ENCODE measurements at regions not wholly inside any gene's neighbourhood (a gene's known extent, or its start where the extent isn't known, plus 50 kb on each side); places are given as distances from the start of the nearest gene placed in this dataset.

DNA sequence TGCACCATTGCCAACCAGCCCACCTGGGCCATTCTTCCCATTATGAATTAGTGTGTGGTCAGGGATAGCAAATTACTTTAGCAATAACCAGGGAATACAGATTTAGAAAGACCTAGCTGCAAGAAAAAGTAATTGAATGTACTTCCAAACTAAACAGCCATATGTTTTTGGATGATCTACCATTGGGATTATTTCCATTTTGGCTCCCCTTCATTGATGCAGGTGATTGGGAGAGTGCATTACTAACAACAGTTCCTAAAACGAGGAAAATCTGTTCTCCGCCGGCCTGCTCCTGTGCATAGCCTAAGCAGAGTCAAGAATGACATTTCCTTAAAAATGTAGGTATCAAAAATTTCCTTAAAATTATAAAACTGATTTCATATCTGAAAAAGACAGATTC, 58.5 kb downstream of the MAIP1 start:
- DNase-seq (ENCODE audit: low read depth), result no peak

DNA sequence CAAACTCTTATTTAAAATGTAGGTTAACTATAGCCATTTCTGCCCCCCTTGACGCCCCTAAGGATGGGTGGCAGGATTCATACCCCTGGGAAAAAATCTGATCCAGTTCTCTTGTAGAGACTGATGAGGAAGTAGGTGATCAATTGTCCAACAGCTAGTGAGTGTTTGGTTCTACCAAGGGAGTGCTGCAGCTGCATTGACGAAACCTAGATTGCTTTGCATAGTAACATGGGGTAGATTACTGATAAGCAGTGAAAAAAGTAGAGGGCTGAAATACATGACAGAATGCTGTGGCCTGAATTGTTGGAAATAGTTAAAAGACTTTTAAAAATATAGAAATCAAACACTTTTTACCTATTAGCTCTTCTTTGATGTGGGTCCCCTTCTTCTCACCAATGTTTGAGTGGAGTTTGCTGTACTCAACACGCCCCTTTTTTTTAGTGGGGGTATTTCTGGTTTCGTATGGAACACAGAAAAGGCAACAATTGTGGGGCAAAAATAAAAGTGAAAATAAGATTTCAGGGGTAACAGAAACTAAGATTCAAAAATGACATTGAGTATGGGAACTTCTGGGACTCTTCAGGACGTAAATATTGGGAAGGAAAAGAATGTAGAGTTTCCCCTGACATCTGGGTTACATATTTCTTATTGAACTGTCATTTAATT, 66.2 kb downstream of the MAIP1 start:
- DNase-seq (ENCODE audit: low read depth), result no peak

DNA sequence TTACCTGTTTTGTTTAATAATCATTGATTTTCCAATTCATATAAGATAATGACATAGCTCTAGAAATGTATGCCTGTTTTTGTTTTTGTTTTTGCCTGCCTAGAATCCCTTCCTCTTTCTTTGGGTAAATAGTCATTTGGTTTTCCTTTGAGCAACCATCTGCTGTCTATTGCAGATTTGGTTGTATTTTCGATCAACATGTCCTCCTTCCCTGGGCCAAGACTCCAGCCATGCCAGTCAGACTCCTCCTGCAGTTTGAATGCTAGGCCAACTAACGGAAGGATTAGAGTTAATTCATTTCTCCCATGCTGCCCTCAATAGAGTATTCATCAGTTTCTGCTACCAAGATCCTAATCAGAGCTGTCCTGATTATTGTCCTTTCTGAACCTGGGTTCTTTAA, 67.1 kb downstream of the MAIP1 start:
- no peak for DNase-seq (ENCODE audit: low read depth)

DNA sequence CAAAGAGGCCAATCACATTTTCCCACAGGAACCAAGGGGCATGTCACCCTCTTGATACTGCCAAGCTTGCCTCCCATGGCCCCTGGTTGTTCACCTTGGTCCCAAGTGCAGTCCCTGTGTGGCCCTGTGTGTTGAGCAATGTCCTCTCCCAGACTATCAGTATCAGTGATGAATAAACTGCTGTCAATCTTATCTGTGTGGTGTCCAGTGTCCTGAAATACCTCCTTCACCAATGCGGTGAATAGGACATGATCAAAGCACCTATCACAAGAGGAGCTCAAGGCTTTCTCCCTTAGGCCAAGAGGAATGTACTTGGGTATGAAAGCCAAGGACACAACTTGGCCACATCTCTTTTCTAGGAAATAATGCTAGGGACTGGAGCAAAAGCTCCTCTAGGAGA, 68.2 kb downstream of the MAIP1 start:
- DNase-seq (ENCODE audit: low read depth), result no peak

DNA sequence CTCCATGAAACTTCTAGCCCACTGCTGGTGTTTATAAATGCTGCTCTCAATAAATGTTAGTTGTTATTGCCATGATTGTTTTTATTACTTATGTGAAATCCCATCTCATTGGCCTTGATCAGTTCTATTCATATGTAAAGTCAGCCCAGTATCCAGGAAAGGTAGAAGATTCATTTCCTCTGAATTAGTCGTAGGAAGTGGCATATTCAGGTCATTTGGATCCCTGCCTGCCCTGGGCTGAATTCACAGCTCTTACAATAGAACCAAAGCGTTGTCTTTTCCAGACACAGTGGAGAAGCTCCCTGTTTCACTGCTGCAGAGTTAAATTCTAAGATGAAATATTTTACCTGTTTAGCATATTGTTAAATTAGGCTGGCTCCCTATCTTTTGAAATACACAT, 70.3 kb downstream of the MAIP1 start:
- no peak for DNase-seq (ENCODE audit: low read depth)

DNA sequence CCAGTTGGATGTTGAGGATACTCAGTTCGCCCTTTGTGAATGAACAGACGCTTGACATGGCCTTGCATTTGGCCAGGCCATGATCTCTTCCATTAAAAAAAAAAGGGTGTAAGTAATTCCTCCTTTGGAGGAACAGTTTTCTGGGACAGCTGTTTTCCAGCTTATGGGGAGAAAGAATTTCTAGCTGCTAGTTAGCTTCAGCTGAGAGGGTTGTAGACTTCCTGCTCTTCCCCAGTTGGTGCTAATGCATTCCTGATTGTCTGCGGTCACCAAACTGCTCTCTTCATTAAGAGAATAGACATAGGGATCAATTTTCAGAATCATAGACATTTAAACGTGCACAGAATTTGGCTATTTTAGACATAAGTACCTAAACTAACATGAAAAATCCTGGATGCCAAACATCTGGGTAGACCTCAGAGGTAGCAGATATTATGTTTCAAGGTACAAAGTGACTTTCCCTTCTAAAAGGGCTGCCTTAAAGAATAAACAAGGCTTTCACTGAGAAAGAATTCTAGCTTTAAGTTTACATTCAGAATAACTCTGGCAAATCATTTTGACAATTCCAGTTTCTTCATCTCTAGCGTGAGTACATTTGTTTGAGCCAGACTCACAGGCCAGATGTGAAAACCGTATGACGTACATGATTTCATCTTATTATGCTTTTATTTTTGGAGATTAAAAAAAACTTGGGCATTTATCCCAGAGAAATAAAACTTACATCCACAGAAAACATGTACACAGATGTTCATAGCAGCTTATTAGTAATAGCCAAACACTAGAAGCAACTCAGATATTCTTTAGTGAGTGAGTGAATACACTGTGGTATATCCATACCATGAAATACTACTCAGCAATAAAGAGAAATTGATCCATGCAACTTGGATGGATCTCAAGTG, 71.2 kb downstream of the MAIP1 start:
- DNase-seq (ENCODE audit: low read depth), result no peak

DNA sequence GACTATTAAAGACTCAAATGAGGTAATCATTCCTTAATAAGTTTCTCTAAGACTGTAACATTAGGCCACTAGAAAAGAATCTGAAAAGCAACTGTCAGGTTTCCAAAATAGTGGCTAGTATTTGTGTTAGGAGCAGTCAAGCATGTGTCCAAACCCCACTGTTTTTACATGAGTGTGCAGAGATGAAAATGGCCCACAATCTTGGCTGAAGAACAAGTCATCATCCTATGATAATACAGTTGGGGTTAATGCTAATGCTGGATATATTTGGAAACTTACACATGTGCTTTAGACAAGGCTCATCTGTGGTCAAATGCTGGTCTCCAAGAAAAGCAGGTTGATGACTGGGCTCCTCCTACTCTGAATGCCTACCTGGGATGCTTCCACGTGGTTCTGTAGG, 73.6 kb downstream of the MAIP1 start:
- peak; percentile 1 for DNase-seq (ENCODE audit: low read depth)

DNA sequence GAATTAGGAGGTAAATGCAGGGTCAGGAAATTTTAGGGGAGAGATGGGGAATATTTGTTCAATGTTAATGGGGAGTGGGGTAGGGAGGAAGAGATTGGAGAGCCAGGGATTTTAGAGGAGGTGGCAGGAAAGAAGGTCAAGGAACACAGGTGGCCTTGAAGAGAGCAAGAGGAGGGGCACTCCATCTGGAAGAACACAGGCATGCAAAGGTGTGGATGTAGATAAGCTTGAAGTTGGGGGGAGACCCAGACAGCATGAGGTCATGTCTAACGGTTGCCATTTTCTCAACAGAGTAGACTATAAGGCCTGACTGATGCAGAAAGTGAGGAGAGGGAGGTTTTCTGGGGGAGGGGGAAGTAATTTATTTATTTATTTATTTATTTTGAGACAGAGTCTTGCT, 77.5 kb downstream of the MAIP1 start:
- DNase-seq (ENCODE audit: low read depth), result no peak

DNA sequence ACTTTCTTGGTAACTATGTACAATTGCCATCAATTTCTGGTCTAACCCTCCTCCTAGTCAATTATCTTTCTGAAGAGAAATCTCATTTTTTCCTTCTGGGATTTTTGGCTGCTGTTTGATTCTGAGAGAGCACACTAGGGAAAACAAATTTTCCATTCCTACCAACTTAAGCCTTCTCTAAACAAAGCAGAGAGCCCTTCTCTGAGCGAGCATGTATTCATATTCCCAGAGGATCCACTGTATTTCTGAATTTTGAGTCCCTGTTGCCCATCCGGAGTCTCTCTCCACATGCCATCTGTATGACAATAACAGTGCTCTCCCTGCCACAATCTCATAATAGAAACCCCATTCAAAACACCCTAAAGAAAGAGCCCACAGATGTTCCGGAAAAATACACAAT, 78.5 kb downstream of the MAIP1 start:
- no peak for DNase-seq (ENCODE audit: low read depth)

DNA sequence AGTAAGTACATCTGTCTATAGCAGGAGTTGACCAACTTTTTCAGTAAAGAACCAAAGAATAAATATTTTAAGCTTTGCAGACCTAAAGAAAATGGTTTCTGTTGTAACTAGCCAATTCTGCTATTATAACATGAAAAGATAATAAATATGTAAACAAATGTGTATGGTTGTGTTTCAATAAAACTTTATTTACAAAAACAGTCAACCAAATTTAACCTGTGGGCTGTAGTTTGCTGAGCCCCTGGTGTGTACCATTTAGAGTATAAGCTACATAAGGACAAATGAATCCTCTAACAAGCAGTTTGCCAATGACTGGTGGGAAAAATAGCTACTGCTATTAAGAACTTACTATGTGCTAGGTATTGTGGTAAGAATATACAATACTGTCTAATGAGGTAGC, 79.4 kb downstream of the MAIP1 start:
- DNase-seq (ENCODE audit: low read depth), result no peak

DNA sequence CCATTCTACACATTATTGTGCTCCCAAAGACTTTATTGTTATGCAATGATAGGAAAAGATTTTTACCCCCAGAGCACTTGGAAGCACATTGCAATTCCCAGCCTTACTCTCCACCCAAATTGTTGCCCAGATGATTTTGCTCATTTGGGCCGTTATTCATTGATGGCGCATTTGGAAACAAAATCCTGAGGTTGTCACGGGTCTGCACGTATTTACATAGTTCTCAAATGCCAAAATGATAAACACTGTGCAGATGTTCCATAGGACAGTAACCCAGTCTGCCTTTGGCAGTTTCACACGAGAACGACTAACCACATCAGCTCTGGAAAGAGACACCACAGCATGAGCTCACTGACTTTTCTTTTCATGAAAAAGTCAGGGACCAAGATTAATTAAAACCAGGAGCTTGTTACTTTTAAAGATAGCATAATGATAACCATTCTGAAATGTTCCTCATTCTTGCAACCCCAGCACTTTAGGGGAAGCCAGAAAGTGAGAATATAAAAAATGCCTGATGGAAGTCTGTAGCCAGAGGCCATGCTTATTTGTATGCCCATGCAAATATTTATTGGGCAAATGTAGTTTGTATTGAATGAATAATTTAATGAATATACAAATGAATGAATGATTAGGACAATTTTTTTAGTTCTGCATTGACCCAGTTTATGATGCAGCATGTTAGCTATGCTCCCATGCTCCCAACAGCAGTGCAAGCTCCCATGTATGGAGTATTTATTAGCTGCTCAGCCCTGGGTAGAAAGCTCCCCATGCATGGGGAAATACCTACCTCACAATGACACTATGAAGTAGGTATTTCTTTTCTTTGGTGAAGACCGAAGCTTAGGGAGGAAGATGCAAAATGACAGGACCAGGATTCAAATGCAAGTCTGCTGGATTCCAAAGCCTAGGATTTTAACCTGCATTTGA, 84.6 kb downstream of the MAIP1 start:
- peak; percentile 48 for DNase-seq (ENCODE audit: low read depth)

DNA sequence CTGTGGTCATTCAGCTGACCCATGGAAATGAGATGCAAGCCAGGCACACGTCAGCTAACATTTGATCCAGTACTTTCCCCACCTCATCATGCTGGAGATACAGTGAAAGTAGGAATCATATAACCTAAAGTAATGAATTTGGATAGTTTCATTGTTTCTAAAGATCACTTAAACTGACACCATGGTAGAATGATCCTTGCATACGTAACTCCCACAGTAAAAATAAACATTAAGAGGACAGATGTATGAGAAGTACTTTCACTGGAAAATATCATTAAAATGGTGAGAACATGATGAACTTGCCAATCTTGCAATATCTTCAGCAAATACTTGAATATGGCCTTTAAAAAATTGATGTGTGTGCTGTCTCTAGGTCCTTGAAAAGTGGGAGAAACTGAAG, 85.4 kb downstream of the MAIP1 start:
- DNase-seq (ENCODE audit: low read depth), result no peak

DNA sequence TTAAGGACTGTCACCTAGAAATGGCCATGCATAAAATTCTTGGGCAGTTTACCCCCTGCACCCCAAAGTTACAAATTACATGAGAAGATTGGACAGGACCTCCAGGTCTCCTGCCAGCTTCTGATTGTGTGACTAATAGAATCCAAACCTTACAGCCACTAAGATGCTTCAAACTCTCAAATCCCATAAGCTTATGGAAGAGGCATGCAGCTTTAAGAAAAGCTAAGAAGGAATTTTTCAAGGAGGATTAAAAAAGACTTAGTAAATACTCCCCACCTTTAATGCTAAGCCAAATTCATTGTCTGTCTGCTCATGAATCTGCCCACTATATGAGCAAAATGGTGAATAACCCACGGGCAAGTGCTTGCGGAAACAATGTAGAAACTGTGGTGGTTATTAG, 86.3 kb downstream of the MAIP1 start:
- DNase-seq (ENCODE audit: low read depth), result no peak

DNA sequence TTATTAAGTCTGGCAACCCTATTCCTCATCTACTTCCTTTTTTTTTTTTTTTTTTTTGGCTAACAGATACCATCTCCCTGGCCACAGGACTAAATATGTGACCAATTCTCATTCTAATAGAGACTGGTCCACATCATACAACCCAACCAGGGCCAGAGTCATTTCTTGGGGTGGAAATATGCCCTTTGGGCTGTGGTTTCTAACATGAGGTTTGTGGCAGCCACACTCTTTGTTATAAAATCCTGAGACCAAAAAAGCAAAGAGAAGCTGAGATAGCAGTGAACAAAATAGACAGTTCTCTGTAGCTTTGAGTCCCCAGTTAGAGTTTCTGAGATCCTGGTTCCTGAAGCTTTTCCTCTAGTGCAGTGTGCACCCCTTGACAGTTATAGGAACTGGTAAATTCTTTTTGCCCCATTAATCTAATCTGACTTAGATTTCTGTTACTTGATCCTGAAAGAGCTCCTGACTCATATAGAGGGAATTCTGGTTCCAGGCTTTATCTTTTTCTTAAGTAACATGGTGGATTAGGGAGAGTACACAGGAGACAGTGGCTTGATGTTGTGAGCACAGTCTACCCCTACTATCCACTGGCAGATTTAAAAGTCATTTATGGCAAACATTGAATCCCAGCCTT, 86.8 kb downstream of the MAIP1 start:
- peak; percentile 74 for DNase-seq (ENCODE audit: low read depth)

DNA sequence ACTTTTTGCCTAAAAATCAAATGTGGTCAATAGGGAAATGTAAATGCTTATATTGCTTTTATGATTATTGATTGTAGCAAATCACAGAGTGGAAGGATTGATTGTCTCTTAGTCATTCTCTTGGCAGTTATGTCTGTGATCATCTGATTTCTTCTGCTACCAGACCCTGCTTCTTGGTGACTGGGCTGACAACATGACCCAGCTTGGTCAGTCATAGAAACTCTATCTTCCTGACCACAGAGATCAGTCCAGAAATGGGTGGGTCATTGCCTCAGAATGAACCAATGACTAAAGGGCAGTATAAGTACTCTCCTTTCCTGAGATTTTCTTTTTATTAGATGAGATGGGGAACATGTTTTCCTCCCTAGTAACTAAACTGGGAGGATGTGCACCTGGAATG, 87.6 kb downstream of the MAIP1 start:
- DNase-seq (ENCODE audit: low read depth), result peak; percentile 66

DNA sequence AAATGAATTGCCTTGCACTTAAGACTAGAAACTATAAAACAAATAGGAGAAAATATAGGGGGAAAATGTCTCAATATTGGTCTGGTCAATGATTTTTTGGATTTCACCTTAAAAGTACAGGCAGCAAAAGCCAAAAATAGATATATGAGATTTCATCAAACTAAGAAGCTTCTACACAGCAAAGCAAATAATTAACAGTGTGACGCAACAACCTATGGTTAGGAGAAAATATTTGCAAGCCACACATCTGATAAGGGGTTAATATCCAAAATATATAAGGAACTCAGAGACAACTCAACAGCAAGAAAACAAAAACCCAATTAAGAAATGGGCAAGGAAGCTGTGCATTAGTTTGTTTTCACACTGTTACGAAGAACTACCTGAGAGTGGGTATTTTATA, 89.1 kb downstream of the MAIP1 start:
- no peak for DNase-seq (ENCODE audit: low read depth)

DNA sequence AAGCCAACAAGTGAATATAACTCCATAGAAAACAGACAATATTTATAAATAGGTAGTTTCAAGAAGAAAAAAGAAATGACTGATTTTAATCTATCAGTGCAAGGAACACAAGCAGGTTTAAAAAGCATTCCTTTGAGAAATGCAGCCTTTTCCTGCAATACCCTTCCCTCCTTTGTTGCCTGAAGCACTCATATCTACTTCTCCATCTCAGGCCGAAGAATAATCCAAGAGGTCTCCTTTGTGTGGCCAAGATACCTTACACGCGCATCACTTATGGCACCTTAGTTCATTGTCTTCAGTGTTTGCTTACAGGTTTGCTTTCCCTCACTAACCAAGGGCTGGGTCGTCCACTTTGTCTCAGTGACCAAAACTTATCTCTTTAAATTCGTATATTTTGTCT, 93.0 kb downstream of the MAIP1 start:
- DNase-seq (ENCODE audit: low read depth), result no peak

DNA sequence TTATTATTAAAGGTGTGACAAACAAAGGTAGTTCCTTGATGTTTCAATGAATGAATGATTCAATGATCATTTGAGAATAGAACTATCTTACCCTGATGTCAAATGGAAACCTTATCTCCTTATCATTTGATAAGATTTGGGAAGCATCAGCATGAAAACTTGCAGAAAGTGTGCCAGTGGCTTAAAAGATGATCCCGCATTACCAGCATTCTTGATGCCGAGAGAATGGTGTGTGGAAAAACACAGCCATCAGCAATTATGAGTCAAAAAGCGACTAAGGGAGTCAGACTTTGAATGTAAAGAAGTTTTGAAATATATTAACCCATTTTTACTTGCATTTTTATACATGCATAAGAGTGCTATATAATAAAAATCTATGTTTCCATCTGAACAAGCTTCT, 93.7 kb downstream of the MAIP1 start:
- DNase-seq (ENCODE audit: low read depth), result no peak

DNA sequence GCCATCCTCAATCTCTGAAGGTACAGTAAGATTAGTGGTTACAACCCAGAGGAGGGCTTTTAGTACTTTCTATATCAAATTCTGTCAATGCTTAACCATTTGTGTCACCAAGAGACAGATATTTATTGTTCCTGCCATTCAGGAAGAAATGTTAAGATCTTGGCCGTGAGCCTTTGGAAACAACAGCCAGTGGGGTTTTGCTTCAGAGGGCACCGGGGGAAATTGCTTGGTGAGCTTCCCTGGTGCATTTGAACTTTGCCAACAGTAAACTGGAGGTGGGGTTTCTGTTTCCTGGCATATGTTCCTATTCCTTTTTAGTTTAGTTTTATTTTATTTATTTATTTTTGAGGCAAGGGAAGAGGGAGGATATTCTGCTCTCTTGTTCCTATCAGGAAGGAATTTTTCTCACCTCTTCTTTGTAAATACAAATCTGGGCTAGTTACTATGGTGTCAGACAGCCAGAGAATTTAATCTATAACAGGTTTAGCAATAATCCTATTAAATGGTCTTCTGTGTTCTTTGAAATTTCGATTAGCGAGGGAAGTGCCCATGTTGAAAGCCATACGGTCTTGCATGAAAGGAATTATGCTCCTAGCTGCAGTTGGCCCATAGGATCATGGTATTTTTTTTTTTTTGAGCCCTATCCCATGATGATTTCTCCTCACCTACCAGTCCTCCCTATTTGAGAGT, 95.7 kb downstream of the MAIP1 start:
- DNase-seq (ENCODE audit: low read depth), result peak; percentile 7

DNA sequence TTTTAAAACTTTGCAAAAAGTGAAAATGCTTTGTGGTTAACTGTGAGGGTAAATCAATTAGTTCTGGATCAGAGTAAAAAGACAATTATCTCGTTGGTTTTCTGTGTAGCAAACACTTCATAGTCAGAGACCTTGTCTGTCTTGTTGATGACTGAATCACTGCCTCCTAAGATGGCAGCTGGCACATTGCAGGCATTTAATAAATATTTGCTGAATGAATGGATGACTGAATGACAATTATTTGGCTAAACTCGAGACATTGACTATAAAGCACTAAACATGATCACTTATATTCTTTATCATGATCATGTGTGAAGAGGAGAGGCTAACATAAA, 96.2 kb downstream of the MAIP1 start:
- peak; percentile 4 for DNase-seq (ENCODE audit: low read depth)

DNA sequence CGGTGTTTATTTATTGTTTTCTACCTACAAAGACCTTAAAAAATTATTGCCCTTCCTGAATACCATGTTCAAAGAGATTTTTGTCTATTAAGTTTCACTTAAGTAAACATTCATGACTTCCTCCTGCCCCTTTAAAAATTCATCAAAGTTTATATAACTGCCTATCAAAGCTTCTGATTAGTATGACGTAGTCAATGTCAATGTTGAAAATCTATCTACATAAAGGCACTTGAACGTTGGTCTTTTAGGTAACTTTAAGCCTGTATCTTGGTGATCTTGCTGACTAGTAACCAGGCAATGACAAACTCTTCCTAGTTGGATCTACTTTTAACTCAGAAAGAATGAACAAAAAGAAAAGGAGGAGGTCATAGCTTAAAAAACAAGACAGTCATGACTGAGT, 97.2 kb downstream of the MAIP1 start:
- DNase-seq (ENCODE audit: low read depth), result no peak
